Vagina (tissue), 2 donors: ENCODE measurements at regions not wholly inside any gene's neighbourhood (a gene's known extent, or its start where the extent isn't known, plus 50 kb on each side); places are given as distances from the start of the nearest gene placed in this dataset.
"Not testable (repeated sequence)": the region's sequence is repeated elsewhere in the genome, so short reads cannot be mapped to it uniquely, and the experiment has no call there.

Source experiments
- CTCF ChIP-seq, 3 experiments: fragments of 450-650 bp in 2 of 3; fragments of 200-600 bp in 1 of 3; sonication (generic) in 1 of 3; IDR thresholded peaks; one replicate each; pipeline ENCODE4 v1.5.1; 2017 to 2019; ENCODE audit warnings: antibody characterized with exemption in 3 of 3, mild to moderate bottlenecking in 2 of 3, moderate library complexity in 2 of 3
- POLR2A ChIP-seq, 2 donors: fragments of 450-650 bp; IDR thresholded peaks; one replicate each; pipeline ENCODE4 v1.6.1; 2017; ENCODE audit warnings: antibody characterized with exemption in 2 of 2, mild to moderate bottlenecking in 2 of 2, moderate library complexity in 2 of 2
- POLR2AphosphoS5 ChIP-seq, 2 donors: sonication (generic); formaldehyde crosslinking; IDR thresholded peaks; one replicate each; pipeline ENCODE4 v1.9.0; 2017; ENCODE audit warnings: antibody characterized with exemption in 2 of 2, mild to moderate bottlenecking in 2 of 2, low read depth in 1 of 2; ENCODE audit not compliant: insufficient read depth in 1 of 2

- TF ChIP-seq CTCF (IDR thresholded peaks at IDR 0.05); POLR2AphosphoS5 (IDR thresholded peaks at IDR 0.05; ENCODE audit: insufficient read depth in 1 of 2, low read depth in 1 of 2); POLR2A (IDR thresholded peaks at IDR 0.05): not testable (repeated sequence)
Observed at GRCh38 chr2:5022708-5023635, 669.2 kb upstream of the SOX11 start.
